ENCODE measurements at regions not wholly inside any gene's neighbourhood (a gene's known extent, or its start where the extent isn't known, plus 50 kb on each side); places are given as distances from the start of the nearest gene placed in this dataset.

DNA sequence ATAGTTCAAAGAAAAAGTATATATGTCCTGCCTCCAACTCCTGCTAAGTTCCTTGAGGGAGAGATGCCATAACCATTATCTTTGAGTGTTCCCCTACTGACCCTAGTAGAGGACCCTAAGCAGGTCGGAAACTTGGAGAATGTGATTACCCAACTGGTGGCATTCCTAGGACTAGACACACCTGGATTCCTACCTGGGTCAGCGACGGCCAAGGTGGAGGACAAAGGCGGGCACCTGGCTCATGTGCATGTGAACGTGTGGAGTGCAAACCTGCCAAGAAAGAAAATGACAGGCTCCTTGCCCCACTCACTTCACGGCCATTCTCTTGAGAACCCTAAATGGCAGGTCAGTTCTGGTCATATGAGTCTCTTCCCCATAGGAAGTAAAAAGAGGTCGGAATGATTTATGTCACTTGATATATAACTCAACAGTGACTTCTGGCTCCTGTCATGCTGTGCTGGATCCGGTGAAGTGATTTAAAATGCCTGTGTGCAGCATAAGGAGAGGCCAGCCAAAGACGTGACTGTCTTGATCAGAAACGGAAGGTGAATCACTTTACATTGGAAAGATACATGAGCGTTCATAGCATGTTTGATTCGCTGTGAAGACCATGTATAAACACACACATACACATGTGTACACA lies 371.6 kb downstream of the EIPR1 start:
- Histone ChIP-seq H3K36me3 (replicated peaks; ENCODE audit: low read depth, low read length) (no peaks in the 10 kb centered on the region), H3K4me3 (ENCODE audit: low read length) (no peak overlapping the region), H3K4me2 (ENCODE audit: low read length) (no peak overlapping the region), H3K79me2 (ENCODE audit: low read length) (no peaks in the 10 kb centered on the region), H3K9ac (ENCODE audit: low read length) (no peak overlapping the region), H3K27me3 (ENCODE audit: low read depth, low read length) (peaks cover 4% of the 10 kb centered on the region; the same call in 1 of the 2 replicates), H3K4me1 (ENCODE audit: low read length) (no peaks in the 10 kb centered on the region), H4K20me1 (ENCODE audit: insufficient read depth, low read length) (no peaks in the 10 kb centered on the region), H3K9me3 (ENCODE audit: insufficient read depth, low read length) (no peaks in the 10 kb centered on the region), H3K27ac (ENCODE audit: low read length) (no peak overlapping the region), H2AFZ (ENCODE audit: low read depth, low read length) (no peak overlapping the region)
- no peak for TF ChIP-seq EZH2phosphoT487 (IDR thresholded peaks at IDR 0.05; ENCODE audit: low read depth)
- TF ChIP-seq, protein P1, sequence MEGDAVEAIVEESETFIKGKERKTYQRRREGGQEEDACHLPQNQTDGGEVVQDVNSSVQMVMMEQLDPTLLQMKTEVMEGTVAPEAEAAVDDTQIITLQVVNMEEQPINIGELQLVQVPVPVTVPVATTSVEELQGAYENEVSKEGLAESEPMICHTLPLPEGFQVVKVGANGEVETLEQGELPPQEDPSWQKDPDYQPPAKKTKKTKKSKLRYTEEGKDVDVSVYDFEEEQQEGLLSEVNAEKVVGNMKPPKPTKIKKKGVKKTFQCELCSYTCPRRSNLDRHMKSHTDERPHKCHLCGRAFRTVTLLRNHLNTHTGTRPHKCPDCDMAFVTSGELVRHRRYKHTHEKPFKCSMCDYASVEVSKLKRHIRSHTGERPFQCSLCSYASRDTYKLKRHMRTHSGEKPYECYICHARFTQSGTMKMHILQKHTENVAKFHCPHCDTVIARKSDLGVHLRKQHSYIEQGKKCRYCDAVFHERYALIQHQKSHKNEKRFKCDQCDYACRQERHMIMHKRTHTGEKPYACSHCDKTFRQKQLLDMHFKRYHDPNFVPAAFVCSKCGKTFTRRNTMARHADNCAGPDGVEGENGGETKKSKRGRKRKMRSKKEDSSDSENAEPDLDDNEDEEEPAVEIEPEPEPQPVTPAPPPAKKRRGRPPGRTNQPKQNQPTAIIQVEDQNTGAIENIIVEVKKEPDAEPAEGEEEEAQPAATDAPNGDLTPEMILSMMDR (IDR thresholded peaks at IDR 0.05; ENCODE audit: low read depth, low read length): no peak

DNA sequence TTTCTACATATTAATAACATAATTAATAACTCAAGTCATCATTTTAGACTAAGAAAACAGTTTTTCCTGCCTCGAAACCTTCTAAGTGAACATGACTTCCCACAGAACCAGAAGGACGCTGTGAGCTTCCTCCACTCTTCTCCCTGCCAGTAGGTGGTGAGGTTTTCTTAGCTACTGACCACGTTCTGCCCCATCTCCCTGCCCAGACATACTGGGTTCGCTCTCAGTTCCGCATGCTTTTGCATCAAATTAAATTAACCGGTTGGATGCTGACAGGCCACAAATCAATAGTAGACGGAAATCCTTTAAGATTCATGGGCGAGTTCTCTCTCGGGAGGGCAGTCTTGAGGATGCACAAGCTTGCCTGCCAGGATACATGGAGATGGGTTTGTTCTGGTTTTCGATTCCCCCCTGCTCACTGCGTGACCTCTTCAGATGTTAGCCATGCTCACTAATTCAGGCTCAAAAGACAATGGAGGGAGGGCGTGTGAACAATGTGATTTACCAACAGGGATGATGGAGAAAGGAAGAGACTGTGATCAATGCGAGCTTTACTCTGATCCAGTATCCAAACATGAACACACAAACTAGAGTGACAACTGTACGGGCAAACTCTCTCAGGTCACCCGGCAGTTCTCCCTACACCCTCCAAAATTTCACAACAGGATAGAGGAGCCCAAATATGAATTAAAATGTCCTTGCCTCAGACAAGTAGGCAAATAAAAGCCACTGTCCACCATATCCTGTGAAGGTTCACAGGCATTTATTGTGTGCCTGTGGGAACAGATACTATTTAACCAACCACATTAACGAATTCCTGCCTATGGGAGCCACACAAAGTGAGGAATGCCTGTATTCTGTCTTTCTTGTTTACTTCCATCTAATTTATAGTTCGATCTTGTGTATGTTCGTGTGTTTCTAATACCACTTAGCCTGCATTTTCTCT lies 375.7 kb downstream of the EIPR1 start:
- Histone ChIP-seq H3K27ac (ENCODE audit: low read length) (no peak overlapping the region), H4K20me1 (ENCODE audit: insufficient read depth, low read length) (no peaks in the 10 kb centered on the region), H3K9ac (ENCODE audit: low read length) (no peak overlapping the region), H3K79me2 (ENCODE audit: low read length) (no peaks in the 10 kb centered on the region), H2AFZ (ENCODE audit: low read depth, low read length) (no peak overlapping the region), H3K9me3 (ENCODE audit: insufficient read depth, low read length) (no peaks in the 10 kb centered on the region), H3K4me3 (ENCODE audit: low read length) (no peak overlapping the region), H3K36me3 (replicated peaks; ENCODE audit: low read depth, low read length) (no peaks in the 10 kb centered on the region), H3K4me2 (ENCODE audit: low read length) (no peak overlapping the region), H3K27me3 (ENCODE audit: low read depth, low read length) (peaks cover under 1% of the 10 kb centered on the region; the same call in 1 of the 2 replicates), H3K4me1 (ENCODE audit: low read length) (no peaks in the 10 kb centered on the region)
- TF ChIP-seq EZH2phosphoT487 (IDR thresholded peaks at IDR 0.05; ENCODE audit: low read depth): no peak
- TF ChIP-seq, protein P1 (IDR thresholded peaks at IDR 0.05; ENCODE audit: low read depth, low read length): no peak

DNA sequence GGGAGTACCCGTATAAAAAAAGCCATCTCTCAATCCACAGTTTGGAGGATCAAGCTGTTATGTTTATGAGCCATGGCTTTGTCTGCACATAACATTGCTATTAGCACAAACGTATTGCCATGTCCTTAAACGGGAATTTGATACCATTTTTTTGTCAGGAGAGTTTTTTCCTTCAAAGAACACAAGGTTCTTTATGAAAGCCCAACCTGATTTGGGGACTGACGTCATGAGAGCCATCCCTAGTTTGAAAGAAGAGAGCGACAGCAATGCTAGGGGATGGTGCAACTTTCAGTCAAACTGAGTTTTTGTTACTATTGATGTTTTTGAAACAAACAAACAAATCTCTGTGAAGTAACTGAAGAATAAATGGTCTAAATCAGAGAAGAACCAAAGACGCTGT lies 376.6 kb downstream of the EIPR1 start:
- H3K36me3 ChIP-seq (replicated peaks; ENCODE audit: low read depth, low read length): no peaks in the 10 kb centered on the region
- H3K4me3 ChIP-seq (ENCODE audit: low read length): no peak overlapping the region
- TF ChIP-seq, protein P1 (IDR thresholded peaks at IDR 0.05; ENCODE audit: low read depth, low read length): no peak
- no peak for TF ChIP-seq EZH2phosphoT487 (IDR thresholded peaks at IDR 0.05; ENCODE audit: low read depth)
- no peaks in the 10 kb centered on the region for H4K20me1 ChIP-seq (ENCODE audit: insufficient read depth, low read length)
- no peak overlapping the region for H3K27ac ChIP-seq (ENCODE audit: low read length)
- peaks cover 4% of the 10 kb centered on the region; the same call in 1 of the 2 replicates for H3K27me3 ChIP-seq (ENCODE audit: low read depth, low read length)
- no peak overlapping the region for H2AFZ ChIP-seq (ENCODE audit: low read depth, low read length)
- H3K9ac ChIP-seq (ENCODE audit: low read length): no peak overlapping the region
- H3K79me2 ChIP-seq (ENCODE audit: low read length): no peaks in the 10 kb centered on the region
- H3K9me3 ChIP-seq (ENCODE audit: insufficient read depth, low read length): no peaks in the 10 kb centered on the region
- no peak overlapping the region for H3K4me2 ChIP-seq (ENCODE audit: low read length)
- H3K4me1 ChIP-seq (ENCODE audit: low read length): no peaks in the 10 kb centered on the region

DNA sequence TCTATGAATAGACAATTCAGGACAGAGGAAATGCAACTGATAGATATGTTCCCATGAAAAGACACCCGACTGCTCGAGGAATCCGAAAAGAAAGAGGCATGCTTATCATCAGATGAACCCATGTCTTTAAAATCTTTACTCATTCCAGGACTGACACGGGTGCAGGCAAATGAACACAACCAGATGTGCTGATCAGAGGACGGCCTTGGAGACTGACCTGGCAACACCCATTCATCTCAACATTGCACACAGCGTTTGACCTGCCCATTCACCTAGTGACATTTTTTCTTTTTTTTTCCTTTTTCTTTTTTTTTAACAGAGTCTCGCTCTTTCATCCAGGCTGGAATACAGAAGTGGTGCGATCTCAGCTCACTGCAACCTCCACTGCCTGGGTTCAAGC lies 377.5 kb downstream of the EIPR1 start:
- Histone ChIP-seq H3K9ac (ENCODE audit: low read length) (no peak overlapping the region), H3K27me3 (ENCODE audit: low read depth, low read length) (0 out of 2 replicates have a peak, but pooled peaks cover 4% of the 10 kb centered on the region), H3K4me1 (ENCODE audit: low read length) (no peaks in the 10 kb centered on the region), H3K79me2 (ENCODE audit: low read length) (no peaks in the 10 kb centered on the region), H3K4me3 (ENCODE audit: low read length) (no peak overlapping the region), H3K27ac (ENCODE audit: low read length) (no peak overlapping the region), H3K4me2 (ENCODE audit: low read length) (no peak overlapping the region), H2AFZ (ENCODE audit: low read depth, low read length) (no peak overlapping the region), H4K20me1 (ENCODE audit: insufficient read depth, low read length) (no peaks in the 10 kb centered on the region), H3K9me3 (ENCODE audit: insufficient read depth, low read length) (no peaks in the 10 kb centered on the region), H3K36me3 (replicated peaks; ENCODE audit: low read depth, low read length) (no peaks in the 10 kb centered on the region)
- no peak for TF ChIP-seq EZH2phosphoT487 (IDR thresholded peaks at IDR 0.05; ENCODE audit: low read depth)
- TF ChIP-seq, protein P1 (IDR thresholded peaks at IDR 0.05; ENCODE audit: low read depth, low read length): no peak
